ENCODE measurements at regions not wholly inside any gene's neighbourhood (a gene's known extent, or its start where the extent isn't known, plus 50 kb on each side); places are given as distances from the start of the nearest gene placed in this dataset.

GRCh38 chr2:126408671-126409070 lies 247.3 kb upstream of the GYPC start:
- TF ChIP-seq HMGXB4 (CRISPR knock-in tag; IDR thresholded peaks at IDR 0.05) (no peak), MXD4 (CRISPR knock-in tag; IDR thresholded peaks at IDR 0.05; ENCODE audit: borderline replicate concordance) (no peak), E2F5 (CRISPR knock-in tag; IDR thresholded peaks at IDR 0.05) (no peak), CTCF (IDR thresholded peaks at IDR 0.05) (no peak), ATF3 (CRISPR knock-in tag; conservative IDR thresholded peaks at IDR 0.05) (no peak), ESRRA (CRISPR knock-in tag; IDR thresholded peaks at IDR 0.05; ENCODE audit: borderline replicate concordance) (no peak), NR3C1 (CRISPR knock-in tag; conservative IDR thresholded peaks at IDR 0.05; ENCODE audit: low read depth) (no peak), PRDM15 (CRISPR knock-in tag; IDR thresholded peaks at IDR 0.05) (no peak), ZNF263 (CRISPR knock-in tag; IDR thresholded peaks at IDR 0.05; ENCODE audit: low read depth) (no peak), ZSCAN18 (CRISPR knock-in tag; IDR thresholded peaks at IDR 0.05) (no peak), KAT7 (CRISPR knock-in tag; IDR thresholded peaks at IDR 0.05; ENCODE audit: borderline replicate concordance) (no peak), ZNF396 (CRISPR knock-in tag; IDR thresholded peaks at IDR 0.05; ENCODE audit: borderline replicate concordance) (no peak)

All from WTC11 (cell line).